K562 (cell line): ENCODE measurements at regions not wholly inside any gene's neighbourhood (a gene's known extent, or its start where the extent isn't known, plus 50 kb on each side); places are given as distances from the start of the nearest gene placed in this dataset.

Source experiments
- BHLHE40 ChIP-seq: IDR thresholded peaks from 2 replicates; pipeline ENCODE4 v1.6.1; 2011; ENCODE audit warnings: low read length, improper control_type of control experiment
- CHD4 ChIP-seq: fragments of 200-600 bp; sonication (generic); IDR thresholded peaks from 3 replicates; pipeline ENCODE4 v1.6.1; 2012; ENCODE audit warnings: low read depth, mild to moderate bottlenecking, mixed read lengths, low read length, inconsistent platforms; ENCODE audit not compliant: insufficient read depth, insufficient replicate concordance, poor library complexity, severe bottlenecking
- ELF4 ChIP-seq: fragments of 450-650 bp; formaldehyde crosslinking; IDR thresholded peaks from 2 replicates; pipeline ENCODE4 v1.4.0; 2022; ENCODE audit warnings: missing genetic modification characterization
- MAX ChIP-seq: sonication (generic); formaldehyde crosslinking; IDR thresholded peaks from 2 replicates; pipeline ENCODE4 v1.9.0; 2022; ENCODE audit warnings: mild to moderate bottlenecking, missing genetic modification reagents
- MED1 ChIP-seq: sonication (generic); formaldehyde crosslinking; IDR thresholded peaks from 2 replicates; pipeline ENCODE4 v1.8.1; 2023; ENCODE audit warnings: missing genetic modification reagents, borderline replicate concordance
- RBFOX2 ChIP-seq: fragments of 200-400 bp; formaldehyde crosslinking; IDR thresholded peaks from 2 replicates; pipeline ENCODE4 v1.6.1; 2017; ENCODE audit warnings: low read depth, mild to moderate bottlenecking, low read length, moderate library complexity
- RBM25 ChIP-seq: fragments of 200-400 bp; formaldehyde crosslinking; IDR thresholded peaks from 2 replicates; pipeline ENCODE4 v1.6.1; 2018; ENCODE audit warnings: low read length, low read depth, moderate library complexity; ENCODE audit not compliant: severe bottlenecking
- RNF2 ChIP-seq: sonication (generic); IDR thresholded peaks from 2 replicates; pipeline ENCODE4 v1.6.1; 2016
- SOX6 ChIP-seq: fragments of 450-650 bp; IDR thresholded peaks from 2 replicates; pipeline ENCODE4 v1.6.1; 2014; ENCODE audit warnings: mild to moderate bottlenecking
- TBL1XR1 ChIP-seq, 2 experiments: IDR thresholded peaks; 2 replicates each; pipeline ENCODE4 v1.6.1; 2012; ENCODE audit warnings: improper control_type of control experiment in 2 of 2, low read length in 2 of 2, mild to moderate bottlenecking in 1 of 2
- TCFL5 ChIP-seq: fragments of 250-450 bp; sonication (Bioruptor Pico); conservative IDR thresholded peaks from 2 replicates; pipeline ENCODE4 v1.6.1; 2021; ENCODE audit warnings: mild to moderate bottlenecking, moderate library complexity, matching md5 sums
- USF2 ChIP-seq: sonication (generic); formaldehyde crosslinking; IDR thresholded peaks from 2 replicates; pipeline ENCODE4 v1.5.0; 2020; ENCODE audit warnings: missing genetic modification reagents
- ZKSCAN1 ChIP-seq: fragments of 150-350 bp; IDR thresholded peaks from 2 replicates; pipeline ENCODE4 v1.6.1; 2016; ENCODE audit warnings: low read depth, low read length
- ZNF695 ChIP-seq: fragments of 450-650 bp; formaldehyde crosslinking; IDR thresholded peaks from 2 replicates; pipeline ENCODE4 v1.4.0; 2020; ENCODE audit warnings: mild to moderate bottlenecking, moderate library complexity

- no peak for TF ChIP-seq RBM25
- TF ChIP-seq RBFOX2, result no peak
- TF ChIP-seq MAX, result no peak
- no peak for TF ChIP-seq BHLHE40
- TF ChIP-seq USF2 (CRISPR knock-in tag), result no peak
- no peak for TF ChIP-seq MED1
- no peak for TF ChIP-seq ZNF695 (CRISPR knock-in tag)
- TF ChIP-seq TBL1XR1 (IDR thresholded peaks at IDR 0.05; ENCODE audit: low read length in 2 of 2), result no peak
- no peak for TF ChIP-seq CHD4
- TF ChIP-seq SOX6, result no peak
- no peak for TF ChIP-seq RNF2
- no peak for TF ChIP-seq ZKSCAN1
- TF ChIP-seq ELF4 (CRISPR knock-in tag), result no peak
- TF ChIP-seq TCFL5 (CRISPR knock-in tag), result no peak
Observed at GRCh38 chr11:91981995-91982394, 242.6 kb upstream of the FAT3 start.
